Calu3 (cell line): ENCODE measurements at regions not wholly inside any gene's neighbourhood (a gene's known extent, or its start where the extent isn't known, plus 50 kb on each side); places are given as distances from the start of the nearest gene placed in this dataset.

ENCODE experiments used
- BruUV-seq: library from RNA; stranded (reverse); fragments of 400-500 nt; replicated peaks from 2 replicates; lab custom pipeline; 2021; lab: Mats Ljungman, UMichigan
- CTCF ChIA-PET: fragments of 300-600 bp; sonication (Branson Sonifier 250); formaldehyde crosslinking; loops from one replicate; lab custom pipeline; 2022; ENCODE audit warnings: antibody characterized with exemption; lab: Charles Lee
- DNase-seq: peaks from one replicate; pipeline ENCODE4 v3.0.0; 2022
- H3K27ac Mint-ChIP-seq: one replicate; pipeline ENCODE4 v1.8.0; 2022; ENCODE audit warnings: mixed read lengths; ENCODE audit not compliant: unreplicated experiment
- H3K27me3 Mint-ChIP-seq: one replicate; pipeline ENCODE4 v1.8.0; 2022; ENCODE audit warnings: mixed read lengths; ENCODE audit not compliant: unreplicated experiment
- H3K36me3 Mint-ChIP-seq: one replicate; pipeline ENCODE4 v1.8.0; 2022; ENCODE audit warnings: mild to moderate bottlenecking, moderate library complexity, mixed read lengths; ENCODE audit not compliant: insufficient read depth, unreplicated experiment
- H3K4me1 Mint-ChIP-seq: one replicate; pipeline ENCODE4 v1.8.0; 2022; ENCODE audit warnings: mild to moderate bottlenecking, low read depth, mixed read lengths; ENCODE audit not compliant: unreplicated experiment
- H3K4me3 Mint-ChIP-seq: one replicate; pipeline ENCODE4 v1.8.0; 2022; ENCODE audit warnings: mild to moderate bottlenecking, low read depth, moderate library complexity, mixed read lengths; ENCODE audit not compliant: unreplicated experiment
- H3K9me3 Mint-ChIP-seq: one replicate; pipeline ENCODE4 v1.8.0; 2022; ENCODE audit warnings: low read depth, mixed read lengths; ENCODE audit not compliant: unreplicated experiment
- intact Hi-C: fragments of 100-400 bp; cut with micrococcal nuclease; formaldehyde crosslinking; loops from one replicate; pipeline ENCODE4 v1.10.0; 2022; ENCODE audit not compliant: unreplicated experiment
- TF ChIP-seq, protein P1 (sequence below): fragments of 200-600 bp; IDR thresholded peaks from one replicate; pipeline ENCODE4 v1.8.0; 2022; ENCODE audit warnings: antibody characterized with exemption; ENCODE audit not compliant: unreplicated experiment

GRCh38 chr13:107580741-107581412 lies 634.5 kb downstream of the LIG4 start:
- Mint-ChIP-seq H3K4me1 (no peaks in the 10 kb centered on the region), H3K27ac (no peak overlapping the region), H3K27me3 (no peaks in the 10 kb centered on the region), H3K36me3 (no peaks in the 10 kb centered on the region), H3K4me3 (no peak overlapping the region), H3K9me3 (no peaks in the 10 kb centered on the region)
- no TSS peak for BruUV-seq
- CTCF ChIA-PET, result no interaction called here
- TF ChIP-seq, protein P1, sequence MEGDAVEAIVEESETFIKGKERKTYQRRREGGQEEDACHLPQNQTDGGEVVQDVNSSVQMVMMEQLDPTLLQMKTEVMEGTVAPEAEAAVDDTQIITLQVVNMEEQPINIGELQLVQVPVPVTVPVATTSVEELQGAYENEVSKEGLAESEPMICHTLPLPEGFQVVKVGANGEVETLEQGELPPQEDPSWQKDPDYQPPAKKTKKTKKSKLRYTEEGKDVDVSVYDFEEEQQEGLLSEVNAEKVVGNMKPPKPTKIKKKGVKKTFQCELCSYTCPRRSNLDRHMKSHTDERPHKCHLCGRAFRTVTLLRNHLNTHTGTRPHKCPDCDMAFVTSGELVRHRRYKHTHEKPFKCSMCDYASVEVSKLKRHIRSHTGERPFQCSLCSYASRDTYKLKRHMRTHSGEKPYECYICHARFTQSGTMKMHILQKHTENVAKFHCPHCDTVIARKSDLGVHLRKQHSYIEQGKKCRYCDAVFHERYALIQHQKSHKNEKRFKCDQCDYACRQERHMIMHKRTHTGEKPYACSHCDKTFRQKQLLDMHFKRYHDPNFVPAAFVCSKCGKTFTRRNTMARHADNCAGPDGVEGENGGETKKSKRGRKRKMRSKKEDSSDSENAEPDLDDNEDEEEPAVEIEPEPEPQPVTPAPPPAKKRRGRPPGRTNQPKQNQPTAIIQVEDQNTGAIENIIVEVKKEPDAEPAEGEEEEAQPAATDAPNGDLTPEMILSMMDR, result no peak
- intact Hi-C loops, result no loop called here
- DNase-seq, result no peak

DNA sequence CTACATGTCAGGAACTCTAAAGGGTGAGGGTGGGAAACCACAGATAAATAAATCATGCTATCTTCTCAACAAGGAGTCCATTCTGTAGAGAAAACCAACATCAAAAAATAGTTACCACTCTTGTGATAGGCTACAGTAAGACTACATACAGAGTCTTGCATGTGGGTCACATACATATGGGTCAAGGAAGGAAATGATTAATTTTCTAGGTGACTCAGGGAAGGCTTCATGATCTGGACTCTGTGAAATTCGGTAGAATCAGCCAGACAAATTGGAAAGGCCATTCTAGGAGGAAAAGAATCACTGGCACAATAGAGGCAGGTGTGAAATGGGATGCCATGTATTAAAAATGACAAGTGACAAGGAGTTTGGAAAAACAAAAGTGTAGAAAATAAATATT lies 638.9 kb downstream of the LIG4 start:
- no TSS peak for BruUV-seq

GRCh38 chr13:107574517-107575210 lies 640.7 kb downstream of the LIG4 start:
- Mint-ChIP-seq H3K27me3 (no peaks in the 10 kb centered on the region), H3K4me1 (no peaks in the 10 kb centered on the region), H3K4me3 (no peak overlapping the region), H3K36me3 (no peaks in the 10 kb centered on the region), H3K9me3 (no peaks in the 10 kb centered on the region), H3K27ac (no peak overlapping the region)
- TF ChIP-seq, protein P1, result no peak
- CTCF ChIA-PET, result no interaction called here
- intact Hi-C loops, result no loop called here
- no TSS peak for BruUV-seq
- DNase-seq, result no peak

More for the DNA sequence above, 638.9 kb downstream of the LIG4 start:
- Mint-ChIP-seq H3K9me3 (no peaks in the 10 kb centered on the region), H3K27ac (no peak overlapping the region), H3K27me3 (no peaks in the 10 kb centered on the region), H3K4me1 (no peaks in the 10 kb centered on the region), H3K4me3 (no peak overlapping the region), H3K36me3 (no peaks in the 10 kb centered on the region)
- intact Hi-C loops, result no loop called here
- DNase-seq, result no peak
- CTCF ChIA-PET, result no interaction called here
- TF ChIP-seq, protein P1, result no peak

GRCh38 chr13:107573184-107573583 lies 642.2 kb downstream of the LIG4 start:
- TF ChIP-seq, protein P1, result no peak
- no peak overlapping the region for H3K4me3 Mint-ChIP-seq
- CTCF ChIA-PET, result no interaction called here
- no peaks in the 10 kb centered on the region for H3K27me3 Mint-ChIP-seq
- no peak for DNase-seq
- no TSS peak for BruUV-seq
- no peaks in the 10 kb centered on the region for H3K9me3 Mint-ChIP-seq
- no peak overlapping the region for H3K27ac Mint-ChIP-seq
- intact Hi-C loops, result no loop called here
- no peaks in the 10 kb centered on the region for H3K4me1 Mint-ChIP-seq
- no peaks in the 10 kb centered on the region for H3K36me3 Mint-ChIP-seq
